NCI-H774 (cell line): ENCODE measurements at regions not wholly inside any gene's neighbourhood (a gene's known extent, or its start where the extent isn't known, plus 50 kb on each side); places are given as distances from the start of the nearest gene placed in this dataset.
"Not testable (repeated sequence)": the region's sequence is repeated elsewhere in the genome, so short reads cannot be mapped to it uniquely, and the experiment has no call there.

Source experiments
- DNase-seq: peaks from one replicate; lab custom pipeline; 2025; lab: John Stamatoyannopoulos, UW

- DNase-seq = no peak
Measured at GRCh38 chr16:24624102-24624501, 84.7 kb downstream of the RBBP6 start.

GRCh38 chr16:24626256-24626655 lies 86.9 kb downstream of the RBBP6 start:
- no peak for DNase-seq

GRCh38 chr16:24634919-24635318 lies 94.5 kb upstream of the TNRC6A start:
- no peak for DNase-seq

GRCh38 chr16:24635900-24636610 lies 93.4 kb upstream of the TNRC6A start:
- DNase-seq = no peak

GRCh38 chr16:24639769-24640168 lies 89.7 kb upstream of the TNRC6A start:
- no peak for DNase-seq

GRCh38 chr16:24643489-24643888 lies 86.0 kb upstream of the TNRC6A start:
- DNase-seq = no peak

GRCh38 chr16:24645739-24646645 lies 83.5 kb upstream of the TNRC6A start:
- no peak for DNase-seq

- DNase-seq = no peak
Measured at GRCh38 chr16:24646646-24646995, 82.8 kb upstream of the TNRC6A start.

- no peak for DNase-seq
Measured at GRCh38 chr16:24652209-24652712, 77.2 kb upstream of the TNRC6A start.

- no peak for DNase-seq
Measured at GRCh38 chr16:24652803-24653202, 76.6 kb upstream of the TNRC6A start.

GRCh38 chr16:24653725-24654124 lies 75.7 kb upstream of the TNRC6A start:
- no peak for DNase-seq

- not testable (repeated sequence) for DNase-seq
Measured at GRCh38 chr16:24665942-24666341, 63.5 kb upstream of the TNRC6A start.

GRCh38 chr16:24667244-24667764 lies 62.1 kb upstream of the TNRC6A start:
- DNase-seq = no peak

GRCh38 chr16:24668481-24669061 lies 60.9 kb upstream of the TNRC6A start:
- no peak for DNase-seq

GRCh38 chr16:24670623-24671454 lies 58.6 kb upstream of the TNRC6A start:
- peak; percentile 21 for DNase-seq

- DNase-seq = no peak
Measured at GRCh38 chr16:24671455-24671954, 57.9 kb upstream of the TNRC6A start.

- no peak for DNase-seq
Measured at GRCh38 chr16:24673155-24673554, 56.3 kb upstream of the TNRC6A start.

- no peak for DNase-seq
Measured at GRCh38 chr16:24674877-24675276, 54.6 kb upstream of the TNRC6A start.

GRCh38 chr16:24677388-24677787 lies 52.1 kb upstream of the TNRC6A start:
- no peak for DNase-seq
